Upper lobe of left lung (tissue), 6 donors: ENCODE measurements at regions not wholly inside any gene's neighbourhood (a gene's known extent, or its start where the extent isn't known, plus 50 kb on each side); places are given as distances from the start of the nearest gene placed in this dataset.

ENCODE experiments used
- ATAC-seq, 2 donors: fragments of 200-7000 bp; cut with Tn5 transposase; one replicate each; pipeline ENCODE4 v1.9.1; 2022; ENCODE audit warnings: mild to moderate bottlenecking in 2 of 2, moderate library complexity in 2 of 2; ENCODE audit not compliant: low FRiP score in 2 of 2
- DNase-seq, 2 donors: peaks; one replicate each; pipeline ENCODE4 v3.0.0-alpha.2; 2019 to 2020
- H3K27ac ChIP-seq, 4 donors: fragments of 200-600 bp; sonication (generic); one replicate each; pipeline ENCODE4 v1.5.1; 2016 to 2019
- H3K27me3 ChIP-seq, 4 donors: fragments of 200-600 bp; sonication (generic); one replicate each; pipeline ENCODE4 v1.5.1; 2017 to 2019
- H3K36me3 ChIP-seq, 4 donors: fragments of 200-600 bp; sonication (generic); one replicate each; pipeline ENCODE4 v1.5.1; 2016 to 2019
- H3K4me1 ChIP-seq, 4 donors: fragments of 200-600 bp; sonication (generic); one replicate each; pipeline ENCODE4 v1.5.1; 2018 to 2019
- H3K4me3 ChIP-seq, 4 donors: fragments of 200-600 bp; sonication (generic); one replicate each; pipeline ENCODE4 v1.5.1; 2017 to 2019; ENCODE audit warnings: mild to moderate bottlenecking in 2 of 4, moderate library complexity in 1 of 4
- H3K9me3 ChIP-seq, 4 donors: fragments of 200-600 bp; sonication (generic); one replicate each; pipeline ENCODE4 v1.5.1; 2018 to 2019
- CTCF ChIP-seq, 6 experiments: fragments of 450-650 bp in 4 of 6; fragments of 200-600 bp in 2 of 6; sonication (generic) in 2 of 6; IDR thresholded peaks; one replicate each; pipeline ENCODE4 v1.5.1; 2016 to 2019; ENCODE audit warnings: antibody characterized with exemption in 6 of 6
- EP300 ChIP-seq, 4 donors: sonication (generic); formaldehyde crosslinking; IDR thresholded peaks; one replicate each; pipeline ENCODE4 v1.5.1; 2017; ENCODE audit warnings: antibody characterized with exemption in 4 of 4, control low read depth in 2 of 4
- POLR2A ChIP-seq, 4 donors: fragments of 450-650 bp; IDR thresholded peaks; one replicate each; pipeline ENCODE4 v1.5.1; 2016 to 2017; ENCODE audit warnings: antibody characterized with exemption in 4 of 4, mild to moderate bottlenecking in 2 of 4
- POLR2AphosphoS5 ChIP-seq, 2 donors: sonication (generic); formaldehyde crosslinking; IDR thresholded peaks; one replicate each; pipeline ENCODE4 v1.5.1; 2017; ENCODE audit warnings: antibody characterized with exemption in 2 of 2
- WGBS, 2 donors: methylation state at CpG; one replicate each; pipeline ENCODE4 v1.1.5; 2017 to 2018; 5-methylcytosine and 5-hydroxymethylcytosine counted together
- donor health status: DM: no; HTN: no; CAD: no; lungs with moderate emphysema.
- donor health status: DM: no; HTN: yes; CAD: no; lungs with severe emphysema.

- ATAC-seq (peak; percentile 5 to 20), DNase-seq (peak in 1 of 2 donors; percentile 27)
- H3K27ac ChIP-seq: no peak overlapping the region
- TF ChIP-seq EP300 (IDR thresholded peaks at IDR 0.05) (no peak), CTCF (IDR thresholded peaks at IDR 0.05) (no peak), POLR2A (IDR thresholded peaks at IDR 0.05) (no peak), POLR2AphosphoS5 (IDR thresholded peaks at IDR 0.05) (no peak)
- H3K4me3 ChIP-seq: no peak overlapping the region
- H3K4me1 ChIP-seq: no peaks in the 10 kb centered on the region
- no peaks in the 10 kb centered on the region for H3K36me3 ChIP-seq
- H3K27me3 ChIP-seq: no peaks in the 10 kb centered on the region
- 44 to 48% methylated on average over 20 to 21 of the region's 21 CpGs for WGBS, 2 donors
- no peaks in the 10 kb centered on the region for H3K9me3 ChIP-seq
These were observed 150.7 kb downstream of the ICE1 start for GRCh38 chr5:5572976-5573797.

GRCh38 chr5:5572010-5572865 lies 149.8 kb downstream of the ICE1 start:
- H3K4me3 ChIP-seq: no peak overlapping the region
- no peaks in the 10 kb centered on the region for H3K9me3 ChIP-seq
- H3K36me3 ChIP-seq: no peaks in the 10 kb centered on the region
- peak in 1 of 2 donors; percentile 75 for ATAC-seq
- no peaks in the 10 kb centered on the region for H3K4me1 ChIP-seq
- TF ChIP-seq POLR2A (IDR thresholded peaks at IDR 0.05) (no peak), CTCF (IDR thresholded peaks at IDR 0.05) (no peak)
- no peak overlapping the region for H3K27ac ChIP-seq
- no peaks in the 10 kb centered on the region for H3K27me3 ChIP-seq
- DNase-seq: no peak
- 66 to 68% methylated on average over 29 of the region's 29 CpGs for WGBS, 2 donors

- Histone ChIP-seq H3K27me3 (no peaks in the 10 kb centered on the region), H3K36me3 (no peaks in the 10 kb centered on the region), H3K4me1 (no peaks in the 10 kb centered on the region), H3K4me3 (no peak overlapping the region), H3K9me3 (no peaks in the 10 kb centered on the region), H3K27ac (no peak overlapping the region)
- WGBS, 2 donors: 91 to 100% methylated on average over 3 to 6 of the region's 8 CpGs
- ATAC-seq: no peak
- DNase-seq: peak in 1 of 2 donors; percentile 36
- no peak for TF ChIP-seq POLR2AphosphoS5 (IDR thresholded peaks at IDR 0.05)
These were observed 148.2 kb downstream of the ICE1 start for GRCh38 chr5:5570646-5571045.

GRCh38 chr5:5564898-5565297 lies 142.4 kb downstream of the ICE1 start:
- H3K4me3 ChIP-seq: no peak overlapping the region
- 87 to 90% methylated on average over 4 of the region's 4 CpGs for WGBS, 2 donors
- no peaks in the 10 kb centered on the region for H3K36me3 ChIP-seq

More at GRCh38 chr5:5564898-5565297, 142.4 kb downstream of the ICE1 start:
- H3K27ac ChIP-seq: no peak overlapping the region
- H3K4me1 ChIP-seq: no peaks in the 10 kb centered on the region
- ATAC-seq (no peak), DNase-seq (no peak)
- TF ChIP-seq CTCF (IDR thresholded peaks at IDR 0.05) (no peak), EP300 (IDR thresholded peaks at IDR 0.05) (no peak), POLR2AphosphoS5 (IDR thresholded peaks at IDR 0.05) (no peak)
- H3K27me3 ChIP-seq: no peaks in the 10 kb centered on the region
- H3K9me3 ChIP-seq: no peaks in the 10 kb centered on the region
